ENCODE measurements at regions not wholly inside any gene's neighbourhood (a gene's known extent, or its start where the extent isn't known, plus 50 kb on each side); places are given as distances from the start of the nearest gene placed in this dataset.

DNA sequence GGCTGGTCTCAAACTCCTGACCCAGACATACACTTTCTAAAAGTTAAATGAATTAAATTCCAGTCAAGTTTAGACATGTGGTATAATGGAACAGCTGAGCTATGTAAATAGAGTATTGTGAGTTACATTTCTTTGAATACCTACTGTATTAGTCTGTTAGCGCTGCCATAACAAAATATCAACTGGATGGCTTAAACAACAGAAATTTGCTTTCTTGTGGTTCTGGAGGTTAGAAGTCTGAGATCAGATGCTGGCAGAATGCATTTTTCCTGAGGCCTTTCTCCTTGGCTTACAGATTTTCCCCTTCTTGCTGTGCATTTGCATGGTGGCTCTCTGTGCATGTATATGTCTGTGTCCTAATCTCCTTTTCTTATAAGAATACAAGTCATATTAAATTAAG, 101.5 kb upstream of the TGFBR2 start:
- no peak for DNase-seq

DNA sequence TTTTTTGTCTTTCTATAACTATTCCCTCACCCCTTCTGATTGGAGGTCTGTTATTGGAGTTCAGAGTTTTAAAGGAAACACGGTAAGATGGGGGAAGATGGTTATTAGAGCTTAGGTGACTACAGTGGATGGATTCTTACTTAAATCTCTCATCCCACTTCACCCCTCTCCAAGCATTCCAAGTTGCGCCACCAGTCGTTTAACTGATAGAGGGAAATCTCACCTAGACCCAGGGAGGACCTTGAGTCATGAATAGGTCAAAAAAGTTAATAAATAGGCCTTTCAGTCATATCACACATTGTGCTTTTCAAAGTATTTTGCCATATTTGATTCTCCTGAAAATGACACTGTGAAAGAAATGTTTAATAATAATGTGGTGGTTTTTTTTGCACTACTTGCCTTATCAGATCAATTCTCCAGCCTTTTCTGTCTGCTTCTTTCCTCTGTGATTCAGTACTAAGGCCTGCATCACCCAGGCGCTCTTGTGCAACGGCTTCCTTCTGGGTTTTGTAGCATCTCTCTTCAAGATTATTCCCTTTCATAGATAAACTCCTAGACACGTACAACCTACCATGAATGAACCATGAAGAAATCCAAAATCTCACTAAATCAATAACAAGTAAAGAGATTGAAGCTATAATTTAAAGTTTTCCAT, 100.4 kb upstream of the TGFBR2 start:
- DNase-seq: no peak

DNA sequence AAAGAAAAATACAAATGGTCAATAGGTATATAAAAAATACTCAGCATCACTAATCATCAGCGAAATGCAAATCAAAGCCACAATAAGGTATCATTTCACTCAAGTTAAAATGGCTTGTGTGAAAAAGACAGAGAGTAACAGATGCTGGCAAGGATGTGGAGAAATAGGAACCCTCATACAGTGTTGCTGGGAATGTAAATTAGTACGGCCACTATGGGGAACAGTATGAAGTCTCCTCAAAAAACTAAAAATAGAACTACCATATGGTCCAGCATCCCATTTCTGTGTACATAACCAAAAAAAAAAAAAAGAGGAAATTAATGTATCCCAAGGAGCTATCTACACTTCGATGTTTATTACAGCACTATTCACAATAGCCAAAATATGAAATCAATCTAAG, 98.1 kb upstream of the TGFBR2 start:
- no peak for DNase-seq

DNA sequence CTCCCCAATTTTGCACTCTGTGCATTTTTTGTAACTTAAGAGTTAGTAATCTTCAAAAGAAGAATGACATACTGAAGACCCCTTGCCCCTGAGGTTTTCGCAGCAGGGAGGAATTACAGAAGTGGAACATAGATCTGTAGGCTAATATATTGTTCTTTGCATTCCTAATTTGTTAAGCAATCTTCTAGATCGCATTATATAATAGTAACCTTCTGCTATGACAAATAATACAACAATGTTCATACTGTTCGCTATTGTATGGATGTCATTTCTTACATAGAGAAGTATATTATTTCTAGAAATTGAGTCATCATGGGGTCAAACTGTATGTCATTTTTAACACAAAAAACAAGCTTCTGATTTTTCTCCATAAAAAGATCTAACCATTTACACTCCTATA, 95.8 kb upstream of the TGFBR2 start:
- DNase-seq: no peak

DNA sequence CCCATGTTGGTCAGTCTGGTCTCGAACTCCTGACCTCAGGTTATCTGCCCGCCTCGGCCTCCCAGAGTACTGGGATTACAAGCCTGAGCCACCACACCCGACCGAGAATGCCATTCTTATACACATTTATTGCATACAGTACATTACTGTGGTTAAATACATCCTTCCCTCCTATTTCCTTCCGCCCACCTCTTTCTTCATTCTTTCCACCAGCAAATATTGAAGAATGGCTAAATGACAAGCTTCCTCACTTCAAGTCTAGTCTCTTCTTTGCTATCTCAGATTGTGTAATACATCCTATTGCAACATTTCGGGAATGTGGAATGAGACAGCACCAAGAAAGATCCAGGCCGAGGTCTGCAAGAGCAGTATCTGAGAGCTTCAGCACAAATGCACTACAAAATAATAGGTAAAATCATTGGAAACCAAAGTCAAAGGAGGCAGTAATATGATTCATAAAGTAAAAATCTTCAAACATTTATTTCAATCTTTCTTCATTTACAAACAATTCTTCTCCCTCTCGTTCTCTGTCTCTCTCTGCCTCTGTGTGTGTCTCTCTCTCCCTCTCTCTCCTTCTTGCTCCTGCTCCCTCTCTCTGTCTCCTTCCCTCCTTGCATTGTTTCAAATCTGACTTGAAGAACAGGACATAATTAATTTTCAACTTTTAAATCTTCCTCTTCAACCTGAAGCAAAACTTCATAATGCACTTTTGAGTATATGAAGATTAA, 94.7 kb upstream of the TGFBR2 start:
- no peak for DNase-seq

DNA sequence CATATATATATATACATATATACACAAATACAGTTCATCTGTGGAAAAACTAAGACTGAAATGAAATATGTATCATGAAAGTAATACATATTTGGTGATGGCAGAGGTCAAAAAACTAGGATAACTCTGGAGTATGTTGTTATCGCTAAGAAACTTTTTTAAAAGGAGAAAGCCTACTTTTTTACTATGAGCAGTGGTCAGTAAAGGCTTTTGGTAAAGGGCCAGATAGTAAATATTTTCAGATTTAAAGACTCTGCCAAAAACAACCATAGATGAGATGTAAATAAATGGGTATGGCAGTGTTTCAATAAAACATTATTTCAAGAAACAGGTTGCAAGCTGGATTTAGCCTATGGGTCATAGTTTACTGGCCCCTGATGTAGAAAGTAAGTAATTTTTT, 93.8 kb upstream of the TGFBR2 start:
- DNase-seq: no peak

DNA sequence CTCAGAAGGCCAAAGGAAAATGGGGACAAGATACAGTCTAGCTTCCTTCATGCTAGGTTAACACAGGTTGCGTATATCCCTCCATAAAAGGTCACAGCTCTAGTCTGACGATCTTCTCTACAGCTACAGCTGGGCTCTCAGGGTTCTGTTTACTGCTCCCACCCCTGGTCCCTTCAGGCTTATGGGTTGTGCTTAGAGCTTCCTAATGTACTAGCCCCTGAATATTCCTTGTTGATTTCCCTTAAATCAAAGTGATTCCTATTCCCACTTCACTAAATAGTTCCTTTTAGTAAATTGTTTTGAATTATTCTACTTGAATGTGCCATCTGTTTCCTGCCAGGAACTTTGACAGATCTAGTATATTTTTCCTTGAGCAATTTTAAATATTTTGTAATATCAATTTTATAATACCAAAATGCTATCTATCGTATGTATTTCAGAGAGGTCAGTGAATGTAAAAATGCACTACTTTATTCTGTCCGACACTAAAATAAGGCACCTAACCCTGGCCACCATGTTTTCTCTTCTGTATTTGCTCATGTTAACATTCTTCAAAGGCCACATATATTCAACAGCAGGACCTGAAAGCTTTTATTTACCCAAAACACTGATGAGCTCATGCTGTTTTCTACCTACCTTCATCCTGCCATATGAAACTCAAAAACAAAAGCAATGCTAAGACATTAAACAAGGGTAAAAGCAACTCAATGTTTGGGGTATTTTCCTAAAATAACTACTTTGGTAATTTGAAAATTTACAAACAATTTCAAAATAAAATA, 92.8 kb upstream of the TGFBR2 start:
- DNase-seq: no peak

DNA sequence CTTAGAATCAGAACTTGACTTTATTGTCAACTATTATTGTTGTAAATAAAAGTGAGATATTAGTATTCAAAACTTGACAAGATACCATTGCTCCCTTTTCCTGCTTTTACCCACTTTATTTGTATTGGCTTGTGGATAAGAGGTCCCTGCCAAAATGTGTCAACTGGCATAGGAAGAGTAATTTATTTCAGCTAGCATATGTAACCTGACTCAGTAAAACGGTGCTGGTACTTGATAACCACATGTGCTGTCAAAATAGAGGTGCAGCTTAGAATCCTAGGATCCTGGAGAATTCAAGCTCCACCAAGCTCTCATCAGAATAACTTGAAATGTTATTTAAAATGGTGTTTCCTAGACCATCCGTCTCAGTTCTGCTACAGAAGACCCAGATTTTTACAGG, 90.2 kb upstream of the TGFBR2 start:
- DNase-seq: no peak

DNA sequence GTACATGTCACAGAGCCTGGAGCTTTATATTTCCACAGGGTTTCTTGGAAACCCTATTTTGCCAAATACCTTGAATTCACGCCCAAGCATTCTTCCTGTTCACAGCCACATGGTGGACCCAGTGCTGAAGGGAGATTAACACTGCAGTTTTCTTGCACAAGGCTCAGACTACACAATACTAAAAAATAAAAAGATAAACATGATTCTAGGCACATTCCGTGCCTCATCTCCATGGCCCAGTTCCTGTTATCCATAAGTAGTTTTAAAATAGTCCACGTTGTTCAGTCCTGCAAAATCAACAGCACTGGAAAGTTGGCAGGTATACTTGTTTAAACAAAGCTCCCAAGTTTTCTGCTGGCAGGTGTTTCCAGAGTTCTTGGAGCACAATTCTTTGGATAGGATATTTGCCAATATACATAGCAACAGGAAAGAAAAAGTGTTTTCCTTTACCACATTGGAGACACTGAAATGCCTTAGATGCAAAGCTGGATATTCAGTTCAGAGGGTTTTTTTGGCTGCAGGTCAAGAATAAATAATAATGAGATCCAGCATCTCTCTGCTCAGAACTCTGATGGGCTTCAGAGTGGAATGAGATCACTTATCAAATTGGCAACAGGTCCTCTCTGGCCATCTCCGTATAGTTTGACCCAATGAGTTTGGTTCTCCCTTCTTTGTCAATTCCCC, 88.1 kb upstream of the TGFBR2 start:
- DNase-seq: no peak

DNA sequence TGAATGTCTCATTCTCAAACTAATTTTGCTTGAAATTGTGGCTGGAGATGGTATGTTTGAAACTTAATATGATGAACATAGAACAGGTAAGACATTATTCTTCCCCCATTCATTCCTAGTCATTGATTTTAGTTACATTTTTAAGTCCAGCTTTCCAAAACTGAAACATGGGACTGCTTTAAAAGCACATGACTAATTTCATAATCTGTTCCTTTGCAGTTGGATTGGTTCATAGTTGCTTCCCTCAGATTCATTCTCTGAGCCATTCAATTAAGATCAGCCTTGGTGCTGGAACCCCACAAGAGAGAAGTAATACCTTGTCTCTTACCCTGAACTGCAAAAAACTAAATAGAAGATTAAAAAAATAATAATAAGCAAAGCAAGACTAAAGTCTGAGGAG, 87.5 kb upstream of the TGFBR2 start:
- DNase-seq: no peak

DNA sequence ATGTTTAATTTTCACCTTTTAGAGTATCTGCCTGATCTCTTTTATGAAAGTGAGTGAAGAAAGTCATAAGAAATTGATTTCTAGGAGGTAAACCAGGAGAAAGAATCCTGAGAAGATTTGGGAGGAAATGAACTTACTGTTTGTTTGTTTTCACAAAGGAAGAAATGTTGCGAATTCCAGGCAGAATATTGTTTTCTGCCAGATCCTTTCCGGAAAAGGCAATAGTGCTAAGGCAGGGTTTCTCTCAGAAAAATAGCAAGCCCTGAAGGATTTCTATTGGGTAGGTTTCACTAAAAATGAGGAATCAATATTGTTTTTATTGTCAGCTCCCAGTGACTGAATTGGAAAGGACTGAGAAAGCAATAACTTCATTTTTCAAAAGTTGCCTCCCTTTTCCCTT, 85.7 kb upstream of the TGFBR2 start:
- no peak for DNase-seq

DNA sequence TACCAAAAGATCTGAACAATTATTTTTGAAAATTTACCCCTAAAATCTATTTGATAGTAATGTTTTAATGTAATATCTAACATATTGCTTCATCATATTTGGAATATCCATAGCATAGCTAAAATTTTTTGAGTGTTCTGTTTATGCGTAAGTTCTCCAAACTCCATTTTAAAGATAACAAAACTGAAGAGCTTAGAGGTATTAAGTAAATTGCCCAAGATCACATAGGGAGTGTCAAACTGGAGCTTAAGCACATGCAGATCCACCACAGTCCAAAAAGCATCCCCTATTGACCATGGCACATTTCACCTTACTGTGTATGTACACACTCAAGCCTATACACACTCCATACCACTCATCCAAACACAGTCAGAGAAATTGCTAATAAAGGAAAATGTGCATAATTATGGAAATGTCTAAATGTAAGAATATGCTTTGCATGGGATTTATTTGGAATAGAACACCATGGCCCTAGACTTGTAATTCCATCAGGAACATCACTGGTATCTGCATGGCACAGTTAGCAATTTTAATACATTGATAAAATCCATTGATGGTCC, 85.2 kb upstream of the TGFBR2 start:
- no peak for DNase-seq

DNA sequence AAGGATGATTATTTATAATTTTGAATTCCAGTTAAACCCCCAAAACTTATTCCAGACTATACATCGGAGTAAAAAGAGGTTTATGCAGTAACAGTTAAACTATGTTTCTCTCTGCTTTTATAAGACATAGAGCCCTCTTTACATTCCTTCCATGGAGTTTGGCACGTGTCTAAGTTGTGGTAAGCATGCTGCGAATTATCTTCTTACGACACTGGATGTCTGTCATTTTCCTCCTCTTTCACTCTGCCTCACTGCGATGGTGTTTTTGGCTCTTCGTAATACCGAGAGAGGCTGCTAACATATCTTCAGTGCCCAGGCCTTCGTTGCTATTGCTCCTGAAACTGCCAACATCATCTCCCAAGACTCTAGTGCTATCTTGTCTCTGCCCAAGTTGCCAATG, 83.9 kb upstream of the TGFBR2 start:
- DNase-seq: no peak

DNA sequence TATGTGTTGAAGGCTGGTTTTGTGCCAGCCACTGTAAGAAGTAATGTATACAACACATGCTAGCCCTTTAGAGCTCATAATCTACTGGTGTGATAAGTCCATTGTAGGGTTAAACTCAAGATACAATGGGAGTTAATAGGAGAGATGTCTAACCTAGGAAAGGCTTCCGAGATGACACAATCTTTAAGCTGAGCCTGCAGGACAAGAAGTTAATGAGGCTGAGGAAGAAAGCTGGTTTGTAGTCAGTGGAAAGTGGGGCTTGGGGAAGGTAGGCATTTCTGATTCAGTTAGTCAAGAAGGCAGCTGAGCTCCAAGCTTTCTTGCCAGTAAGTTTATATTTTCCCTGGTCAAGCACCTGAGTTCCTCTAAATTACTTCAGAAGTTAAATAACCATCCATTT, 83.0 kb upstream of the TGFBR2 start:
- no peak for DNase-seq

DNA sequence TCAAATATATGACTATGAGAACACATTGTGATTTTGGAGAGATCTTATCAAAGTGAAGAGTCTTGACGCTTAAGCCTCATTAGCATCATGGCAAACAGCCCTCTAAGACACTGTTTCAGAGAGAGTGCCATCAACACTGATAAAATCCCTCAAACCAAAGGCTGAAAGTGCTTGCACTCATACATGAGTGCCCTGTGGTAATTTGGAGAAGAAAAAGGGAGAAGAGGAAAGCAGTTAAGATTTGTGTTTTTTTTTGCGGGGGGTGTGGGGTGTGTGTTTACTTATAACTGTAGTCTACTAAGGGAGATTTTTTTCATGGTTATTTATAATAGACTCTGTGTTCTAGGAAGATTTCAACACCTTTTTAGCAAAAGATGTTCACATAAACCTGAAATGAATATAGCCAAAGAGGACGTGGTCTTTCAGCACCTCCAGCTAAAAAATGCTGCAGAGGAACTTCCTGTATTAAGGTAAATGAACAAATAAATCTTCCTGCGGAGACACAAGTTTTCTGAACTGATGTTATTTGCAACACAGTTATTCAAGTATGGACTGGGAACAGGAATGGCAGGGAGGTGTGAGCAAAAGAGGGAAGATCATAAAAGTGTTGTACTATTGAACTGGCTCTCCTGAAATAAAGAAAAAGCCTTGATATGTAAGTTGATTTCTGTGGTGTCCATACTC, 81.9 kb upstream of the TGFBR2 start:
- no peak for DNase-seq

DNA sequence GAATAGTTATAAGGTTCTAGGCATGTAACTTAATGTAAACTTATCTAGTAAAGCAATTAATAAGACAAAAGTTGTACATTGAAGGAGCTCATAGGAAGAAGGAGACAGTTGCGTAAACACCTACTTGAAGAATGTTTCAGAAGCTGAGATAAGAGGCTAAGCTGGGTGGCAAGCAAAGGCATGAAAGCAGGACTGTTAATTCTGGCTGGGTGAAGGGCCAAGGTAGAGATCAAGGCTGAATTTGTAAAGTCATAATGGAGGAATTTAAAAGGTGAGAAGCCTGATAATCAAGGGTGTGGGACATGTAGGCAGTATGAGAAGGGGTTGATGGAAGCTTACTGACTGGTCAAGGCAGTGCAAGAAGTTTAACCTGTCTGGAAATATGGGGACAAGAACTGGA, 80.4 kb upstream of the TGFBR2 start:
- no peak for DNase-seq

DNA sequence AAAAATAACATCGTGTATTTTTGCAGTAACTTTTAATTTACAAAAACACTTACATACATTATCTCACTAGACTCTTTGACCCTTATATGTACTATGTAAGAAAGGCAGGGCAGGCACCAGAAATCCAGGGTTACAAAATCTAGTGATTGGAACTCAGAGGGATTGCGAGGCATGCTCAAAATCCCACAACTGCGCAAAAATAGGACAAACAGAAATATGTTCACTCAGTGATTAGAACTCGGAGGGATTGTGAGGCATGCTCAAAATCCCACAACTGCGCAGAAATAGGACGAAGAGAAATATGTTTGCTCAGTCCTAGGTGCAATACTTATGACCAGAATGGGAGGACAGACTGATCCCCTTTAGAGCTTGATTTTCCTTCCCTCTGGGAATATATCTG, 79.2 kb upstream of the TGFBR2 start:
- DNase-seq: no peak

DNA sequence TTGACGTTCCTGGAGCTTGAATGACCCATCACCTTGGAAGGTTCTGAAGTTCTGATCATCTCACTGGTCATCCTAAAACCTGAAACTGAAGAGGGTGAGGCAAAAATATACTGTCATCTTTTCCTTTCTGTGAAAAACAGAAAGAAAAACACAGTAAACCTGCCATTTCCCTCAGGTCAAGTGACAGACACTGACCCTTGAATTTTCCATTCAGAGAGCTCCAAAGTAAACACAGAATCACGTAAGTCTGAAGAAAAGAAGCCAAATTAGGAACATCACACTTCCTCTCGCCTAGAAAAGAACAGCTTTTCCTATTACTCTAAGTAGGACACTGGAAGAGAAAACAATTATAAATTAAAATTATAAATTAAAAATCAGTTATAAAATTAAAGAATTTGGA, 78.7 kb upstream of the TGFBR2 start:
- DNase-seq: no peak

DNA sequence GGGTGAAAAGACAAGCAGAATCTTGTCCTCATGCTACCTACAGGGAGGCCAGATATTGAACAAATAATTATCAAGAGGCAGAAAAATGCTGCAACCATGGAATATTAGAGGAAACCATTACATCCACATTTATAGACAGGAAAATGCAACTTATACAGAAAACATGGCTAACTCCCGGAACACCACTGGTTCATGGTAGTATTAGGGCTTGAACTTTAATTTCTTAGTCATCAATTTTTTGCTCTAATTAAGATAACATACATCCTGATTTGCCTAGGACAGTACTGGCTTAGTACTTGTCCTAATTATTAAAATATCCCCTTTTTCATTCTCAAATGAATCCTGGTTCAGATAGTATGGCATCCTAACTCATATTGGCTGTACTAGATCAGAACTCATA, 76.3 kb upstream of the TGFBR2 start:
- no peak for DNase-seq

DNA sequence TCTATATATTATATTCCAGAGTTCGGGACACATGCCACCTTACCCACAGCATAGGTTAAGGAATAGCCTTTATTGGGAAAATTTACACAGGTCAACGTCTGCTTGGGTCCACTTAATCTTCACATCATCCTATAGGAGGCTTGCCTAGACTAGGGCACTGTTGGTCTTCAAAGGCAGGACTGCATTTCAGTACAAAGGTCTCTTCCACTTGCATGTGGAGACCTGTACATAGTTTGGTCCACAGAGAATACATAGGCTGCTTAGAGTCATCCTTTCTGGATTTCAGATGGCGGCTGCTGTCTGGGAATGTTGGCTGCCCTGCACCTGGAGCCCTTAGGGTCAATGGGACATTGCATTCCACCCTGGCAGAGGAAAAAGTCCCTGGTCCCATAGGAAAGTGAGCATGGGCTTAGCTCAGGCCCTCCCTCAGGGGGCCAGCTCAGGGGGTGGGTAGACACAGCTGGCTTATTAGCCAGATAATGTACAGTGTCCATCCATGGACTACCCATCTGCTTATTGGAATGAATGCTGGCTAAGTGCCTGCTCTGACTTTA, 75.3 kb upstream of the TGFBR2 start:
- no peak for DNase-seq

DNA sequence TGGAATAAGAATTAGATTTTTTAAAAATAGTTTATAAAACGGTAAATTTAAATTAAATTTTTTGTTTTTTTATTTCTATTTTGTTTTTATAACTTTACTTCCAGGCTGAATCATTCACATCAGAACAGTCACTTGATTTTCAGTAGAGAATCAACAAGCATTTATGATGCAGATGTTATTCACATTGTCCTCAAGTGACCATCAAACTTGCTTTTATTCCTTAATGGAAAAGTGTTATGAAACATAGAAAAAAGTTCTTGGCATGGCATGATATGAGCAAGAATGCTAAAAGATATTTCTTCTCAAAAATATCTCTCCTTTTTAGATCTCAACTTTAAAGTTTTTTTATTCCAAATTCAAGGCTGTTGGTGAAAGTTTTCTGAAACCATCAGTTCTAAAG, 70.9 kb upstream of the TGFBR2 start:
- no peak for DNase-seq

DNA sequence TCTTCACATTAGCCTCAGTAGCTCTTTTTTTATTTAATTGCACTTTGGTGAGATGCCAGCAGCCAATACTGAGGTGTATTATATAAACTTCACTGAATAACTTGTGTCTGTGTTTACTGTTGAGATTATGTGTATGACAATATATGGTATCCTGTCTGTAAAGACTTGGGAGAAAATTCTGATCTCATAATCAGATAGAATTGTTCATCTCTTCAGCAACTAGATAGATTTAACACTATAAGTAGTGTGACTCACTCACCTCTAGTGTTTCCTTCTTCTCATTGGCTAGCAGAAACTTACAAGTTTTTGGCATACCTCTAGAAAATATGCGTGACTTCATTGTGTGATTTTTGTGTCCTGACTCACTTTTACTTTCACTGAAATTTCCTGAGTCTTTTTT, 67.6 kb upstream of the TGFBR2 start:
- DNase-seq: no peak
